ENCODE measurements at regions not wholly inside any gene's neighbourhood (a gene's known extent, or its start where the extent isn't known, plus 50 kb on each side); places are given as distances from the start of the nearest gene placed in this dataset.

- DNase-seq (ENCODE audit: low spot score), result no peak
These were observed 190.4 kb upstream of the JAG1 start for GRCh38 chr20:10864076-10864672.

- DNase-seq (ENCODE audit: low spot score), result no peak
These were observed 194.5 kb upstream of the JAG1 start for GRCh38 chr20:10868299-10868698.

GRCh38 chr20:10873026-10873425, 199.2 kb upstream of the JAG1 start:
- no peak for DNase-seq (ENCODE audit: low spot score)

- no peak for DNase-seq (ENCODE audit: low spot score)
These were observed 201.9 kb upstream of the JAG1 start for GRCh38 chr20:10875653-10876052.

- DNase-seq (ENCODE audit: low spot score), result no peak
These were observed 202.8 kb upstream of the JAG1 start for GRCh38 chr20:10876558-10876957.

- DNase-seq (ENCODE audit: low spot score), result no peak
These were observed 203.5 kb upstream of the JAG1 start for GRCh38 chr20:10877342-10877741.

GRCh38 chr20:10883166-10883565, 209.4 kb upstream of the JAG1 start:
- DNase-seq (ENCODE audit: low spot score), result no peak

GRCh38 chr20:10893321-10893720, 219.5 kb upstream of the JAG1 start:
- DNase-seq (ENCODE audit: low spot score), result no peak

GRCh38 chr20:10897336-10897735, 223.5 kb upstream of the JAG1 start:
- no peak for DNase-seq (ENCODE audit: low spot score)

- DNase-seq (ENCODE audit: low spot score), result no peak
These were observed 224.8 kb upstream of the JAG1 start for GRCh38 chr20:10898552-10898951.

GRCh38 chr20:10902174-10902573, 228.4 kb upstream of the JAG1 start:
- no peak for DNase-seq (ENCODE audit: low spot score)

GRCh38 chr20:10902576-10903282, 228.9 kb upstream of the JAG1 start:
- no peak for DNase-seq (ENCODE audit: low spot score)

- DNase-seq (ENCODE audit: low spot score), result no peak
These were observed 233.0 kb upstream of the JAG1 start for GRCh38 chr20:10906834-10907233.

- DNase-seq (ENCODE audit: low spot score), result no peak
These were observed 236.0 kb upstream of the JAG1 start for GRCh38 chr20:10909803-10910202.

- no peak for DNase-seq (ENCODE audit: low spot score)
These were observed 236.9 kb upstream of the JAG1 start for GRCh38 chr20:10910535-10911178.

GRCh38 chr20:10911298-10911697, 237.5 kb upstream of the JAG1 start:
- DNase-seq (ENCODE audit: low spot score), result no peak

- DNase-seq (ENCODE audit: low spot score), result no peak
These were observed 242.0 kb upstream of the JAG1 start for GRCh38 chr20:10915815-10916214.

GRCh38 chr20:10916312-10916711, 242.5 kb upstream of the JAG1 start:
- no peak for DNase-seq (ENCODE audit: low spot score)

GRCh38 chr20:10917826-10918225, 244.0 kb upstream of the JAG1 start:
- no peak for DNase-seq (ENCODE audit: low spot score)

GRCh38 chr20:10919396-10920140, 245.8 kb upstream of the JAG1 start:
- no peak for DNase-seq (ENCODE audit: low spot score)

- DNase-seq (ENCODE audit: low spot score), result no peak
These were observed 246.6 kb upstream of the JAG1 start for GRCh38 chr20:10920396-10920795.

GRCh38 chr20:10921491-10922010, 247.8 kb upstream of the JAG1 start:
- DNase-seq (ENCODE audit: low spot score), result no peak

GRCh38 chr20:10922506-10922905, 248.7 kb upstream of the JAG1 start:
- no peak for DNase-seq (ENCODE audit: low spot score)
